ENCODE measurements at regions not wholly inside any gene's neighbourhood (a gene's known extent, or its start where the extent isn't known, plus 50 kb on each side); places are given as distances from the start of the nearest gene placed in this dataset.

DNA sequence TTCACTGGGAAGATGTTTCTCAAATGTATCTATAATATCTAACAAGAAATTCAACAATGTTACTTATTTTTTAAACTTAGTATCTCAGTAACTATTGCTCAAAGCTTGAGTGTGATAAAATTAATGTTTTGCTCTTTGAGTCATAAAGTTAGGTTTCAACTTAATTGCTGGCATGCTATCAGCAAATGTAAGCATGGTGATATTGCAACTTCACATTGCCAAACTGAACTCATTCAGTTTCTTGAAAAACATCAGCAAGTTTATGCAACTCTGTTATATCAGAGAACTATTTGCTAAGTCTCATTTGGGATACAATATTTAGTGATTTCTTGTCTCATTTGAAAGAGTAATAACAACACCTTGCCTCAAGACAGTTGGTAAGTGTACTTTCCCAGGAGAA, 91.2 kb upstream of the KLF3 start:
- TF ChIP-seq ZNF274 (IDR thresholded peaks at IDR 0.05; ENCODE audit: low read depth, low read length), result no peak
- H3K4me3 ChIP-seq (ENCODE audit: low read length), result no peak overlapping the region

DNA sequence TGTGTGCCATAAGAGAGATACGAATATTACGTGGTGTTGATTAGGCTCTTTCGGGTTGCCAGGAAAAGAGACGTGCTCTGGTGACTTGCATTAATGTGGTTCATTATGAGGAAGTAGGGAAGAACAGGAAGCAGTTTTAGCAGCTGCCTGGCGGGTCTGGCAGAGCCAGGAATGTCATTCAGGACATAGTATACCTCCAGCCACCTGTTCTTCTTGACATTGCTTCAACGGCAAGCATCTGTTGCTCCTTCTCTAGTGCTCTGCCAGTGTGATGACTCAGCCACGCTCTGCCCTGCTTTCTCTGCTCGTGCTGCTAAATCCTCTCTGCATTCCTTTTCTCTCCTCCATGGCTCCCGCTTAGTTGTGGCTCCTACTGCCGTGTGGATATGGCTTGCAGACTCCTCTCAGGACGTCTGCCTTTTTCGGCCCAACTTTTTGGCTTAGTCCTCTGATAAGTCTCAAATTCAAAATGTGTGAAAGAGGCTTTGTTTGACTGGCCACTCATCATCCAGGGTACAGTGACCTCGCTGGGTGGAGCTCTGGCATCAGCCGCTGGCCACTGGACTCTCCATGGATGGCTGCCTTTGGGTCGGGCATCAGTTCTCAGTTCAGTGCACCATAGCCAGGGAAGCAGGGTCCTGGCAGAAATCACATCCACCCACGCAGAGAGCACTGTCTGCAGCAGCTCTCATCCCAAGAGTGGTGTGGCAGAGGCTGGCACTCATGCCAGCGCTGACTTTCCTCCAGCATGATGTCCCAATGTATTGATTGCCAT, 89.3 kb upstream of the KLF3 start:
- TF ChIP-seq ZNF274 (IDR thresholded peaks at IDR 0.05; ENCODE audit: low read depth, low read length), result no peak
- H3K4me3 ChIP-seq (ENCODE audit: low read length), result no peak overlapping the region

DNA sequence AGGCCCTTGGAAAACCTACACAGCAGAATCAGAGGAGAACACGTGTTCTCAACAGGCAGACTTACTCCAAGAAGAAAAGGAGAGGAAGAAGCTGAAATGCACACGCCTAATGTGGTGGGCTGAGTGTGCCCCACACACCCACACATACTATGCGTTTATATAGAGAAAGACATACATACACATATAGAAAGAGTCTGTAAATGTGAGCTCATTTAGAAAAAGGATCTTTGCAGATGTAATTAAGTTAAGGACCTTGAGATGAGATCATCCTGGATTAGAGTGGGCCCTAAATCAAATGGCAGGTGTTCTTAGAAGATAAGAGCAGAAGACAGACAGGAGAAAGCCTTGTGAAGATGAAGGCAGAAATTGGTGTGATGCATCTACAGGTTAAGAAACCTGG, 87.2 kb upstream of the KLF3 start:
- TF ChIP-seq ZNF274 (IDR thresholded peaks at IDR 0.05; ENCODE audit: low read depth, low read length), result no peak
- no peak overlapping the region for H3K4me3 ChIP-seq (ENCODE audit: low read length)

DNA sequence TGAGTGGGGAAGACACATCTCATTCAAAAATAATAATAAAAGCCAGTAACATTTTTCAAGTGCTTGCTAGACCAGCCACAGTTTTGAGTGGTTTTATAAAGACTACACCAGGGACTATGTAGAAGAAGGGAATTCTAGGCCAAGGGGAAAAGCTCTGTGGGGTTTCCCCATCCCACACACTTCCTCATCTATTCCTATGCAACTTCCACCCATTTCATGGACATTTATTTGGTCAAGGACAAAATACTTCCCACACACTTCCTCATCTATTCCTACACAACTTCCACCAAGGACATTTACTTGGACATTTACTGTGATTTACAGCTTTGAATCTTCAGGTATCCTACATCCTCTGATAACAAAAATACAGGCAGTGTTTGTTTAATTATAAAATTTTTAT, 86.5 kb upstream of the KLF3 start:
- no peak for TF ChIP-seq ZNF274 (IDR thresholded peaks at IDR 0.05; ENCODE audit: low read depth, low read length)
- no peak overlapping the region for H3K4me3 ChIP-seq (ENCODE audit: low read length)

DNA sequence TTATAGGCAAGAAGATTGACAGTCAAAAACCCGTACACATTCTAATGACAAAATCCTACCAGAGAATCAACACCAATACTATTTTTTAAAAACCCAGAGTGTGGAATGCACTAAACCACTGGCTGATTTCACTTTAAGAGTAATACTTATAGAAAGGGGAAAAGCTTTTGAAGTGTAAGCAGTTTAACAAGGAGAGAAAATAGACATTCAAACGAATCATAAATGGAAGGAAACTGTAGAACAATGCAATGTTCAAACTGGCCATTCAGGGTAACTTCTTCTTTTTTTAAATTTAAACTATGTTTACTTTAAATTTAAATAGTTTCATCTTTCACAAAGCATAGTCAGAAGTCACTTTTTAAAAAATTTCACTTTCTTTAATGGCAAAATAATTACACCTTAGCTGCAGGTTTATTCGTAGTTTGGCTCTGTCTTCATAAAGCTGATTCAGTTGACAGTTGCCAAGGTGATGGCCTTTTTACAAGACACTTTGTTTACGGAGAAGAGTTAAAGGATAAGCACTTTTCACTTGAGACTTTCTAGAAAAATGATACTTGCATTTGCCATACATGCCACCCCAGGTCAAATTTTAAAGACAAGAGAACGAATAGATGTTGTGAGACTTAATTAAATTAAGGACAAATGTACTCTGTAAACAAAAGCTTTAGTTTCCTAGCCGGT, 82.4 kb upstream of the KLF3 start:
- H3K4me3 ChIP-seq (ENCODE audit: low read length), result no peak overlapping the region
- no peak for TF ChIP-seq ZNF274 (IDR thresholded peaks at IDR 0.05; ENCODE audit: low read depth, low read length)

DNA sequence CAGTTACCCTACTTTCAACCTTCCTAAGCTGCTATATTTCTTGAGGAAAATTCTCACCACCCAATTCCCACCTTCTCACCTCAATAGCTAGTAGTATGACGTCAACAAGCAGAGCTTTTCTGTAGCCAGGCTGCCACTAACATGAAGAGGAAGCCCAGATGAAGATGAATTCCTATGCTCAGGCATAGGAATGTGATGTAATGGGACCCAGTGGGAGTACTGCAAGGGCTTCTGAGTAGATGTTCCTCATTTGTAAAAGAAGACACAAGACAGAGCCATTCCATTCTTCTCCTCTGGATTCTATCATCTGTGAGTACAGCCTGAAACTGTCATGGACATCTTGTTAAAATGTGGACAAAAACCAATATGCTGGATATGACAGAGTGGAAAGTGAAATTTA, 81.6 kb upstream of the KLF3 start:
- TF ChIP-seq ZNF274 (IDR thresholded peaks at IDR 0.05; ENCODE audit: low read depth, low read length), result no peak

DNA sequence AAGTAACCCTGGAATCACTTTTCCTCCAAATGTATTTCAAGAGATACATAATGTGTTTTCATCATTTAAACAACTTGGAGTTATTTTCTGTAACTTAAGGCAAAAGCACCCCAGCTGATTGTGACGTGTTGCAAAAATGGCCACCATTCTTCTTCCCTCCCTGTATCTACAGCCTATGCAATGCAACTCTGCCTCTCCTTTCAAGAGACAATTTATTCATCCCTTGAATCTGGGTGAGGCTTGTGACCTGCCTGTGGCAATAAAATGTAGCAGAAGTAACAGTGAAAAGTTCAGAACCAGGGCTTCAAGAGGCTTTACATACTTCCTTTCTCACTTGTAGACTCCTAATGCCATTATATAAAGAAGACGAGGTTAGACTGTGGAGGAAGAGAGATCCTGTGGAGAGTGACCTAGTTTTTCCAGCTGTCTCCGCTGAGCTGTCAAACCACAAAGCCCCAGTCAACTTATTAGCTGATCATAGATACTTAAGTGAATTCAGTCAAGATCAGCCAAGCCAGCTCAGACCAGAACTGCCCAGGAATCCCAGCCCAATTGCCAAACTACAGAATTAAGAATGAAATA, 81.0 kb upstream of the KLF3 start:
- no peak for TF ChIP-seq ZNF274 (IDR thresholded peaks at IDR 0.05; ENCODE audit: low read depth, low read length)
- no peak overlapping the region for H3K4me3 ChIP-seq (ENCODE audit: low read length)

More for the DNA sequence above, 81.6 kb upstream of the KLF3 start:
- H3K4me3 ChIP-seq (ENCODE audit: low read length), result no peak overlapping the region

DNA sequence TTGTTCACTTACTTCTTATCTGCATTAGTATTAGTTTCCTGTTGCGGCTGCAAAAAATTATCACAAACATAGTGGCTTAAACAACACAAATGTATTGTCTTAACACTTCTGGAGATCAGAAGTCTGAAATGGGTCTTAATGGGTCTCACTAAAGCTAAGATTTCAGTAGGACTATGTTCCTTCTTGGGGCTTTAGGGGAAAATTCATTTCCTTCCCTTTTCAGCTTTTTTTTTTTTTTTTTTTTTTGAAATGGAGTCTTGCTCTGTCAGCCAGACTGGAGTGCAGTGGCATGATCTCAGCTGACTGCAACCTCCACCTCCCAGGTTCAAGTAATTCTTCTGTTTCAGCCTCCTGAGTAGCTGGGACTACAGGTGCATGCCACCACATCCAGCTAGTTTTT, 78.1 kb upstream of the KLF3 start:
- no peak for TF ChIP-seq ZNF274 (IDR thresholded peaks at IDR 0.05; ENCODE audit: low read depth, low read length)
- H3K4me3 ChIP-seq (ENCODE audit: low read length), result no peak overlapping the region

DNA sequence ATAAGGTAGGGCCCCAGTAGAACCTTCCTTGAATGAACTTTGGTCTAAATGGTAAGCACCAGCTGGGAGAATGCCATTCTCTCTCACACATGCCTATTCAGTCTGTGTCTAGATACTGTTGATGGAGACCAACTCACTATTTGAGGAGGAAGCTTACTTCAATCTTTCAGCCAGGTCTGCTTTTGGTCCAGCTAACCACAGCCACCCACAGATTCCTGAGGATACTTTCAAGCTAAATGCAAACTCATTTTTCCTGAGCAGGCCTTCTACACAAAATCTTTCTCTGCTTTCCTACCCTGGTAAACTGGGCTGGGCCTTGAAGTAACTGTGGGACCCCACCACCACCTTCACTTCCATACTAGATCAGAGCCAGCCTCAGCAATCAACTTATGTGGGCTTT, 76.9 kb upstream of the KLF3 start:
- no peak overlapping the region for H3K4me3 ChIP-seq (ENCODE audit: low read length)
- TF ChIP-seq ZNF274 (IDR thresholded peaks at IDR 0.05; ENCODE audit: low read depth, low read length), result no peak

DNA sequence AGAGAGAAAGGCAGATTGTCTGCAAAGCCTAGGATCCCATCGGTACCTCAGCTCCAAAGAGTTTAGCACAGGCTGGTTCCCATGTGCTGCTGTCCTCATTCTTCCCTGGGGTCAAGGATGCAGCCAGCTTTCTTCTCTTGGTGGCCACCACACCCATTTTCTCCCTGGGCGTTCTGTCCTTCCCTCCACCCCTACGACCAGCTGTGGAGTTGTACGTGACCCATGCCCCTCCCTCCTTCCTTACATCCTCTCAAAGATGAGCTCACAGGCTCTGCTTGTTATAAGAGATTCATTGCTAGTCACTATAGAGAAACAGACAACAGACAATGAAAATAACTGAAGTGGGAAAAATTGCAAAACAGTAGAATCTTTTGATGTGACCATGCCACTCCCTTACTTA, 74.0 kb upstream of the KLF3 start:
- H3K4me3 ChIP-seq (ENCODE audit: low read length), result no peak overlapping the region

DNA sequence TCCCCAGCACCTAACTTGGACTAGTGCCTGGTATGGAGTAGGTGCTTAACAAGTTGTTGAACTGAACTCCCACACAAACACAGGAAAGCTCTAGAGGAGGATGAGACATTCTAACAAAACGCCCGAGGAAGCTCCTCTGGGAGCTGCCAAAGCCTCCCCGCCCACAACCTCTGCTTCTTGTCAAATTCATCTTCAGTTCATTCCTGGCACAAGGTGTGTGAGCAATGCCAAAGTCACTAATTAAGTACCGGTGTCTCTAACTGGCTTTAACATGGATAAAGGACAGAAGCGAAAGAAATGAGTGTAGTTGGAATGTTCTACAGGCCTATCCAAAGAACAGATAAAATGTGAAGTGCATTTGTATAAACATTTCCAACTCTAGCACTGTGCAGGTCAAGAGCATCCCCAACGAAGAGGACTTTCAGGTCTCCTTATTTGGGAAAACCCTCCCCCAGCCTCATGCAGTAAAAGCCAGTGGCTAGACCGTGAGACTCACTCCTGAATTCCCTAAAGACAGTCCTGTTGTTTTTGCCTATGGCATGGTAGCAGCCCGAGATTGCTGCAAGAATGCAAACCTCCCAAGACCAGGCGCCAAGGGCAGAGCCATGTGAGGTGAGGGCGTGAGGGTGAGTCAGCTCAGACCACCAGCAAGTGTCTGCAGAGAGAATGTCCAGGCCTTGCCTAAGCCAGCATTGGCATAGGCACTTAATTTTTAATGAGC, 72.2 kb upstream of the KLF3 start:
- no peak for TF ChIP-seq ZNF274 (IDR thresholded peaks at IDR 0.05; ENCODE audit: low read depth, low read length)
- no peak overlapping the region for H3K4me3 ChIP-seq (ENCODE audit: low read length)

More for the DNA sequence above, 74.0 kb upstream of the KLF3 start:
- no peak for TF ChIP-seq ZNF274 (IDR thresholded peaks at IDR 0.05; ENCODE audit: low read depth, low read length)

DNA sequence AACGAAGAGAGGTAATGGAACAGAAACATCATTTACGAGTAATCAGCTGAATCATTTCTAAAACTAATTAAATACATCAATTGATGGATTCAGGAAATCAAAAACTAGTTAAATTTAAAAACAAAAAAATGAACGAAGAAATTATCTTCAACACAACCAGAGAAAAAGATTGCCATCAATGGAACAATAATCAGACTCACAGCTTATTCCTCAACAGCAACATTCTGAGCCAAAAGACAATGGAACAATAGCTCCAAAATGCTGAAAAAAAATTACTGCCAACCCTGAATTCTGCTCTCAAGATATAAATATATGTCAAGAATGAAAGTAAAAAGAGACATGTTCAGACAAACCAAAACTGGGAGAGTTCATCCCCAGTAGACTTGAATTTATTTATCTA, 65.5 kb upstream of the KLF3 start:
- no peak for TF ChIP-seq ZNF274 (IDR thresholded peaks at IDR 0.05; ENCODE audit: low read depth, low read length)
- no peak overlapping the region for H3K4me3 ChIP-seq (ENCODE audit: low read length)

DNA sequence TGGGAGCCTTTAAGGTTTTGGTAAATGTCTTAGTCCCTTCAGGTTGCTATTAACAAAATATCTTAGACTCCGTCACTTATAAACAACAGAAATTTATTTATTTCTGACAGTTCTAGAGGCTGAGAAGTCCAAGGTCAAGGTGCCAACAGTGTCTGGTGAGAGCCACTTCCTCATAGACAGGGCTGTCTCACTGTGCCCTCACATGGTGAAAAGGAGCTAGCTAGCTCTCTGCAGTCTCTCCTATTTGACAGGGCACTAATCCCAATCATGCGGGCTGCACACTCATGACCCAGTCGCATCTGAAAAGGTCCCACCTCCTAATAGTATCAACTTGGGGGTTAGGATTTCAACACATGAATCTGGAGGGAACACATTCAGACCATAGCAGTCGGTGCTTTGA, 63.4 kb upstream of the KLF3 start:
- no peak overlapping the region for H3K4me3 ChIP-seq (ENCODE audit: low read length)
- no peak for TF ChIP-seq ZNF274 (IDR thresholded peaks at IDR 0.05; ENCODE audit: low read depth, low read length)

DNA sequence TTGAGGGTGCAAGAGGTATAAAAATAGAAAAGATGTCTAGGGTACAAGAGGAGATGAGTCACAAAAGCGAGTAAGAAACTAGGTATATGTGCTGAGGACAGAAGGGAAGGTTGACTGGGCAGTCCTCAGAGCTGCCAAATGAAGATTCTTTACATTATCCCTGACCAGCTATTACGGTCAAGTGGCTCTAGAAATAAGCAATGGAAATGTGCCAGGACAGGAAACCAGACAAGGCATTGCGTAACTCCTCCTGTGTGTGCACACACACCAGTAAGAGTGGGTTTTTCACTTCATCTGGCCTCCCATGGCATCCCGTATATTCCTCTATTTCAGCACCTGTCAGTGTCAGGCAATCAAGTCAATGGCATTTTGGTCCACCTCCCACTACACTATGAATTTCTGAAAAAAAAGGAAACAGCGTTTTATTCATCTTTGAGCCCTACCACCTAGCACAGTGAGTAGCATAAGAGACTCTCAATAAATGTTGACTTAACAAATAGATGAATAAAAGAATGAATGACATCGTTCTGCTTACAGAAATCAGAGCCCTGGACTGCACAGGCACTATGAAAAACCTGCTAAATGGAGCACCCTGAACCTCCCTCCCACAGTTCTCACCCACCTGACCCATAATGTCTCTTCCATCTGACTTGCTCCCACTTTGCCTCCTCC, 62.6 kb upstream of the KLF3 start:
- H3K4me3 ChIP-seq (ENCODE audit: low read length), result no peak overlapping the region
- TF ChIP-seq ZNF274 (IDR thresholded peaks at IDR 0.05; ENCODE audit: low read depth, low read length), result no peak

Measured in GM08714 (cell line).